ENCODE measurements at regions not wholly inside any gene's neighbourhood (a gene's known extent, or its start where the extent isn't known, plus 50 kb on each side); places are given as distances from the start of the nearest gene placed in this dataset.

GRCh38 chr2:188142636-188143295, 148.9 kb upstream of the GULP1 start:
- H3K27ac ChIP-seq: no peak overlapping the region
- H3K36me3 ChIP-seq: no peaks in the 10 kb centered on the region
- no peaks in the 10 kb centered on the region for H3K27me3 ChIP-seq
- H3K9me3 ChIP-seq: no peaks in the 10 kb centered on the region
- peaks cover 0 to 4% (median 0%) of the 10 kb centered on the region in 4 donors for H3K4me1 ChIP-seq
- WGBS, 5 donors: 63 to 73% (median 67%) methylated on average over 3 of the region's 3 CpGs
- no peak for TF ChIP-seq POLR2AphosphoS5 (IDR thresholded peaks at IDR 0.05)
- TF ChIP-seq, protein P1, sequence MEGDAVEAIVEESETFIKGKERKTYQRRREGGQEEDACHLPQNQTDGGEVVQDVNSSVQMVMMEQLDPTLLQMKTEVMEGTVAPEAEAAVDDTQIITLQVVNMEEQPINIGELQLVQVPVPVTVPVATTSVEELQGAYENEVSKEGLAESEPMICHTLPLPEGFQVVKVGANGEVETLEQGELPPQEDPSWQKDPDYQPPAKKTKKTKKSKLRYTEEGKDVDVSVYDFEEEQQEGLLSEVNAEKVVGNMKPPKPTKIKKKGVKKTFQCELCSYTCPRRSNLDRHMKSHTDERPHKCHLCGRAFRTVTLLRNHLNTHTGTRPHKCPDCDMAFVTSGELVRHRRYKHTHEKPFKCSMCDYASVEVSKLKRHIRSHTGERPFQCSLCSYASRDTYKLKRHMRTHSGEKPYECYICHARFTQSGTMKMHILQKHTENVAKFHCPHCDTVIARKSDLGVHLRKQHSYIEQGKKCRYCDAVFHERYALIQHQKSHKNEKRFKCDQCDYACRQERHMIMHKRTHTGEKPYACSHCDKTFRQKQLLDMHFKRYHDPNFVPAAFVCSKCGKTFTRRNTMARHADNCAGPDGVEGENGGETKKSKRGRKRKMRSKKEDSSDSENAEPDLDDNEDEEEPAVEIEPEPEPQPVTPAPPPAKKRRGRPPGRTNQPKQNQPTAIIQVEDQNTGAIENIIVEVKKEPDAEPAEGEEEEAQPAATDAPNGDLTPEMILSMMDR (IDR thresholded peaks at IDR 0.05): no peak
- TF ChIP-seq EP300 (IDR thresholded peaks at IDR 0.05): no peak
- no peak for TF ChIP-seq POLR2A (IDR thresholded peaks at IDR 0.05)
- no peak for DNase-seq
- H3K4me3 ChIP-seq: no peak overlapping the region
- intact Hi-C loops (cut with DNase I; ENCODE audit: low total_unique reads): no loop called here

GRCh38 chr2:188145885-188146284, 145.8 kb upstream of the GULP1 start:
- H3K4me3 ChIP-seq: no peak overlapping the region
- H3K9me3 ChIP-seq: no peaks in the 10 kb centered on the region
- no peaks in the 10 kb centered on the region for H3K27me3 ChIP-seq
- intact Hi-C loops (cut with DNase I; ENCODE audit: low total_unique reads): no loop called here
- no peak overlapping the region for H3K27ac ChIP-seq
- TF ChIP-seq POLR2A (IDR thresholded peaks at IDR 0.05) (no peak), EP300 (IDR thresholded peaks at IDR 0.05) (no peak), POLR2AphosphoS5 (IDR thresholded peaks at IDR 0.05) (no peak)
- TF ChIP-seq, protein P1 (IDR thresholded peaks at IDR 0.05): no peak
- DNase-seq: no peak
- peaks cover 0 to 4% (median 0%) of the 10 kb centered on the region in 4 donors for H3K4me1 ChIP-seq
- H3K36me3 ChIP-seq: no peaks in the 10 kb centered on the region
- WGBS, 5 donors: 0 to 46% (median 0%) methylated on average over 1 of the region's 1 CpG

- no peak for DNase-seq
- H3K27ac ChIP-seq: no peak overlapping the region
- no peak overlapping the region for H3K4me3 ChIP-seq
- no peaks in the 10 kb centered on the region for H3K9me3 ChIP-seq
- TF ChIP-seq EP300 (IDR thresholded peaks at IDR 0.05): no peak
- TF ChIP-seq POLR2A (IDR thresholded peaks at IDR 0.05): no peak
- TF ChIP-seq, protein P1 (IDR thresholded peaks at IDR 0.05): no peak
- no peak for TF ChIP-seq POLR2AphosphoS5 (IDR thresholded peaks at IDR 0.05)
- 6 to 23% (median 15%) methylated on average over 1 of the region's 1 CpG for WGBS, 5 donors
- H3K4me1 ChIP-seq: peaks cover 0 to 4% (median 0%) of the 10 kb centered on the region in 4 donors
- intact Hi-C loops (cut with DNase I; ENCODE audit: low total_unique reads): no loop called here
- no peaks in the 10 kb centered on the region for H3K27me3 ChIP-seq
- no peaks in the 10 kb centered on the region for H3K36me3 ChIP-seq
Observed at GRCh38 chr2:188146888-188147287, 144.8 kb upstream of the GULP1 start.

- Histone ChIP-seq H3K27ac (no peak overlapping the region), H3K9me3 (no peaks in the 10 kb centered on the region), H3K4me3 (no peak overlapping the region), H3K4me1 (peaks cover 0 to 2% (median 0%) of the 10 kb centered on the region in 4 donors), H3K36me3 (no peaks in the 10 kb centered on the region), H3K27me3 (no peaks in the 10 kb centered on the region)
- TF ChIP-seq EP300 (IDR thresholded peaks at IDR 0.05): no peak
- TF ChIP-seq POLR2A (IDR thresholded peaks at IDR 0.05): no peak
- TF ChIP-seq, protein P1 (IDR thresholded peaks at IDR 0.05): no peak
- no peak for TF ChIP-seq POLR2AphosphoS5 (IDR thresholded peaks at IDR 0.05)
- intact Hi-C loops (cut with DNase I; ENCODE audit: low total_unique reads): no loop called here
- WGBS, 5 donors: 13 to 42% (median 29%) methylated on average over 1 of the region's 1 CpG
- no peak for DNase-seq
Observed at GRCh38 chr2:188151670-188152069, 140.0 kb upstream of the GULP1 start.

Measured in stomach (tissue), 8 donors.